ENCODE measurements at regions not wholly inside any gene's neighbourhood (a gene's known extent, or its start where the extent isn't known, plus 50 kb on each side); places are given as distances from the start of the nearest gene placed in this dataset.

- no peak for TF ChIP-seq SMARCC2 (IDR thresholded peaks at IDR 0.05)
- no peak for TF ChIP-seq EZH2 (conservative IDR thresholded peaks at IDR 0.05; ENCODE audit: low read depth, low read length)
Measured at GRCh38 chr4:44965435-44966095, 239.2 kb upstream of the GNPDA2 start.

All from HepG2 (cell line).